Retinal pigment epithelial cell (primary cell): ENCODE measurements at regions not wholly inside any gene's neighbourhood (a gene's known extent, or its start where the extent isn't known, plus 50 kb on each side); places are given as distances from the start of the nearest gene placed in this dataset.

ENCODE experiments used
- DNase-seq: peaks from one replicate; pipeline ENCODE4 v3.0.0-alpha.2; 2010; ENCODE audit warnings: low read depth
- H3K4me3 ChIP-seq: 2 replicates; pipeline ENCODE4 v1.5.1; 2011; ENCODE audit warnings: mild to moderate bottlenecking, low read length, control low read depth, moderate library complexity
- TF ChIP-seq, protein P1 (sequence below): conservative IDR thresholded peaks from 2 replicates; pipeline ENCODE4 v1.5.1; 2011; ENCODE audit warnings: low read depth, low read length, control low read depth, inconsistent platforms

DNA sequence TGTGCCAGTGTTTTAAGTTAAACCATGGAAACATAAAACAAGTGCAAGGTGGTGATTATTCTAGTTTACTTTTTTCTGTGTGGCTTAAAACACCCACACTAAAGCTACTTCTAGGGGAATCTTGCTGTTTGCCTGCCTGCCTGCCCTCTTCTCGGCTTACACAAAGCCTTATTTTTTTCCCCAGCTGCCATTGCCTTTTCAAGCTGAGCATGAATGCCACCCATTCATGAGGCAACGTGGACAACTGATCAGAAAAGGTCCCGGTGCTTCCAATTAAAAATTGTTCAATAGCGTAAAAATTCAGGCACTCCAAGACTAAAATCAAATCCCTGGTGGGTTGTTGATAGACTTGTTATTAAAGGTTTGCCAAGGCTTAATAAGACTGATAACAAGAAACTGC lies 401.4 kb downstream of the TMEM161B start:
- no peak for DNase-seq
- H3K4me3 ChIP-seq = no peak overlapping the region
- TF ChIP-seq, protein P1, sequence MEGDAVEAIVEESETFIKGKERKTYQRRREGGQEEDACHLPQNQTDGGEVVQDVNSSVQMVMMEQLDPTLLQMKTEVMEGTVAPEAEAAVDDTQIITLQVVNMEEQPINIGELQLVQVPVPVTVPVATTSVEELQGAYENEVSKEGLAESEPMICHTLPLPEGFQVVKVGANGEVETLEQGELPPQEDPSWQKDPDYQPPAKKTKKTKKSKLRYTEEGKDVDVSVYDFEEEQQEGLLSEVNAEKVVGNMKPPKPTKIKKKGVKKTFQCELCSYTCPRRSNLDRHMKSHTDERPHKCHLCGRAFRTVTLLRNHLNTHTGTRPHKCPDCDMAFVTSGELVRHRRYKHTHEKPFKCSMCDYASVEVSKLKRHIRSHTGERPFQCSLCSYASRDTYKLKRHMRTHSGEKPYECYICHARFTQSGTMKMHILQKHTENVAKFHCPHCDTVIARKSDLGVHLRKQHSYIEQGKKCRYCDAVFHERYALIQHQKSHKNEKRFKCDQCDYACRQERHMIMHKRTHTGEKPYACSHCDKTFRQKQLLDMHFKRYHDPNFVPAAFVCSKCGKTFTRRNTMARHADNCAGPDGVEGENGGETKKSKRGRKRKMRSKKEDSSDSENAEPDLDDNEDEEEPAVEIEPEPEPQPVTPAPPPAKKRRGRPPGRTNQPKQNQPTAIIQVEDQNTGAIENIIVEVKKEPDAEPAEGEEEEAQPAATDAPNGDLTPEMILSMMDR = no peak

DNA sequence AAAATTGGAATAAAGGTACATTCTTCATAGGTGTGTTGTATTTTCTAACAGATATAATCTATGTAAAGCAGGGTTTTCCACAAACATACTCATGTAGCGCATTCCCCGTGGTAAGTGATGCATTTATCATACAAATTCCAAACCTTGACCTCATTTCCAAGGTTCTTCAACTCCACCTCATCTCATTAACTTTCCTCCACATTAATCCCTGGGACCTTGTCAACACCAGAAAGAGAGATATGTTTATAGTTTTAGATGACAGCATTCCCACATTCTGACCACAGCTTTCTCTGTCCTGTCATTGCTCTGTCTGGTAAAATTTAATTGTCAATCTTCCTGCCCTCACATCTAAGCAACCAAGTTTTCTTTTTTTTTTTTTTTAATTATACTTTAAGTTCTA lies 415.1 kb downstream of the TMEM161B start:
- TF ChIP-seq, protein P1 = no peak
- no peak overlapping the region for H3K4me3 ChIP-seq
- no peak for DNase-seq

DNA sequence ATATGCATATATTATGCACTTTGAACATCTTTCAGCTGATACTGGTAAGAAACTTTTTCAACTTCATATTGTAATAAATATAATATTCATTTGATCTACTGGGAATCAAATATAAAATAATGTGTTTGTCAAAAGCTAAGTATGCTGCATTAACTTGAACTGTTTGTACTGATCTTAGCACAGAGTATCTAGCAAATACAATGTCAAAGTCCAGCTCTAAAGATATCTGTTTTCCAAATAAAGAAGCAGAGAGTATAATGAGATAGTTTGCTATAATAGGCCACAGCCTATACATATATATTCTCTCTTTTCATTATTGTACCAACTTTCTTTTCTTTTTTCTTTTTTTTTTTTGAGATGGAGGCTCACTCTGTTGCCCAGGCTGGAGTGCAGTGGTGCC lies 417.0 kb downstream of the TMEM161B start:
- no peak for DNase-seq
- no peak overlapping the region for H3K4me3 ChIP-seq
- TF ChIP-seq, protein P1 = no peak

DNA sequence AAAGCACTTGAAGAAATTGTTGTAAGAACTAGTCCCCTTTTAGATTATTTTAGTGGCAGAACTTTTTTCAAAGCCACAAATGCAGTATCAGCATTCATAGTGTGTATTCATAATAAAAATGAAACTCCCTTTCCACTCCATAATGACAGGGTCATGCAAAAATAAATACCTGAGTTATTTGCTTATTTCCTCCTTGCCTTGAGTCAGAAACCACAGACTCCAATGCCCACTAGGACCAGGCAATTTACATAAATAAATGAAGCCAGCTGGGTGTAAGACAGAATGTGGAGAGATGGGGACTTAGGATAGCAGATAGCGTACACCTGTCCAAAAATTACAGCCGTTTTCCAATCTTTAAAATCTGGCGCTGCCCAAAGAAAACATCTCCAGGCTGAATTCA lies 417.8 kb downstream of the TMEM161B start:
- H3K4me3 ChIP-seq = no peak overlapping the region
- TF ChIP-seq, protein P1 = no peak
- DNase-seq = no peak

DNA sequence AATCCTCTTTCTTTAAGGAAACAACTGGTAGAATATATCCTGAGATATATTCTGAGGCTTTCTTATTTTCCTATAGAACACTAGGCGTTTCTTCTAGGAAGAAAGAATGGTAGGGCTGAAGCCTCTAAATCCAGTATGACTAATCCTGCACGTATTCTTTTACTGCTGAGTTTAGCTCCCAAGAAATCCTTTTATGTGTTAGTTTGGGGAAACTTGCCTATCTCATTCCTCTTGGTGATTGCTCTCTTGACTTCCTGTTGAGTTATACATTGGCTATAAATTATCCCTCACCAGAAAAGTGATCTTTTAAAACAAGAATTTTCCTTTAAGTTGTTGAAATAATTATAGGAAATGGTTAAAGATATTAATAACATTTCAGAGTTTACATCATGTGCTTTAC lies 422.9 kb downstream of the TMEM161B start:
- DNase-seq = no peak
- TF ChIP-seq, protein P1 = no peak
- no peak overlapping the region for H3K4me3 ChIP-seq

DNA sequence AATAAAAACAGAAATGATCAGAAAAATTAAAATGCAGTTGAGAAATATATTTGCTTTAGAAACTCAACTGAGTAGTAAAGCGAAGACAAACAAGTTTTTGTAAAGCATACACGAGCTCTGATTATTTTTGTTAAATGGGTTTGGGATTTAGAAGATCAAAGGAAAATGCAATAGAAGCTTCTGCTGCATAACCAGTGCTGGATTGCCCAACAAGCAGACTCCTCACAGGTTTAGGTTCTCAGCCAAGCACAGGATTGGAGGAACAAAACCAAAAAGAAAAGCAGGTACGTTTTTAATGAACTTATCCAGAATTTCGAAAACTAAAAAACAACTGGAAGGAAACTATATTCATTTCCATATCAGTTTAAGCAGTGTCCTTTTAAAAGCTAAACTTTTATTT lies 423.8 kb downstream of the TMEM161B start:
- TF ChIP-seq, protein P1 = no peak
- H3K4me3 ChIP-seq = no peak overlapping the region
- no peak for DNase-seq

DNA sequence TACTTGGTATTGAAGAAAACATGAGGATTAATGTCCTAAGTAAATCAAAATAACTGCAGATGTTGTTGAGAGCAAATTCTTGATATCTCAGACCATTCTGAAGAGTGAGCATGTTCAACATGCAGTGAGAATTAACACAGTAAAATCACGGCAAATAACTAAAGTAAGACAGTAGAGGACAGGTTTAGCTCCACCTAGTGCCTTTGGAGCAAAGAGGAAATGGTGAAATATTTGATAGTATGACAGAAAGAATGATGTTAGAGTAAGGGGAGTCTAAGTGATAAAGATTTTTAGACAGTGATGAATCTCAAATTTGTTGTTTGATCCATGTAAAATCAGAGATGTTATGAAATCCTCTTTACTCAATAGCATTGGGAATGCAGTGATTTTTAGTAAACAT lies 424.2 kb downstream of the TMEM161B start:
- DNase-seq = no peak
- TF ChIP-seq, protein P1 = no peak
- H3K4me3 ChIP-seq = no peak overlapping the region
